IMR-90 (cell line): ENCODE measurements at regions not wholly inside any gene's neighbourhood (a gene's known extent, or its start where the extent isn't known, plus 50 kb on each side); places are given as distances from the start of the nearest gene placed in this dataset.

Experiments
- ATAC-seq: fragments of 200-7000 bp; cut with Tn5 transposase; 2 replicates; pipeline ENCODE4 v1.9.1; 2020; ENCODE audit warnings: low read depth, mild to moderate bottlenecking, moderate library complexity
- BruUV-seq: library from RNA; stranded (reverse); fragments of 400-500 nt; replicated peaks from 2 replicates; lab custom pipeline; 2021; lab: Mats Ljungman, UMichigan
- CTCF ChIA-PET: fragments of 300-600 bp; formaldehyde crosslinking; extraction: SDS; loops from one replicate; lab custom pipeline; 2021; ENCODE audit warnings: antibody characterized with exemption; lab: Yijun Ruan, JAX
- POLR2A ChIA-PET: fragments of 300-600 bp; sonication (Branson Sonifier 250); formaldehyde crosslinking; loops from one replicate; lab custom pipeline; 2022; ENCODE audit warnings: antibody characterized with exemption; ENCODE audit not compliant: unreplicated experiment; lab: Charles Lee
- DNase-seq: peaks from one replicate; pipeline ENCODE4 v3.0.0; 2013
- H2AFZ ChIP-seq: replicated peaks from 2 replicates; pipeline ENCODE3; 2013; ENCODE audit warnings: low read length, mild to moderate bottlenecking; ENCODE audit not compliant: poor library complexity
- H2AK5ac ChIP-seq: 2 replicates; pipeline ENCODE4 v1.6.1; 2013; ENCODE audit warnings: low read depth, low read length, inconsistent platforms
- H2AK9ac ChIP-seq: replicated peaks from 2 replicates; pipeline ENCODE3; 2013; ENCODE audit warnings: mild to moderate bottlenecking, low read depth, low read length, moderate library complexity; ENCODE audit not compliant: poor library complexity
- H2BK120ac ChIP-seq: 2 replicates; pipeline ENCODE4 v1.6.1; 2013; ENCODE audit warnings: low read depth, low read length, inconsistent platforms
- H2BK15ac ChIP-seq: 3 replicates; pipeline ENCODE4 v1.6.1; 2013; ENCODE audit warnings: low read depth, low read length, inconsistent platforms
- H2BK20ac ChIP-seq: 2 replicates; pipeline ENCODE4 v1.6.1; 2013; ENCODE audit warnings: low read depth, mild to moderate bottlenecking, inconsistent platforms, low read length, moderate library complexity
- H2BK5ac ChIP-seq: 2 replicates; pipeline ENCODE4 v1.6.1; 2013; ENCODE audit warnings: mild to moderate bottlenecking, low read depth, low read length, inconsistent platforms; ENCODE audit not compliant: poor library complexity, severe bottlenecking
- H3K14ac ChIP-seq: replicated peaks from 2 replicates; pipeline ENCODE4 v1.6.1; 2013; ENCODE audit warnings: low read depth, low read length, inconsistent platforms
- H3K18ac ChIP-seq: 2 replicates; pipeline ENCODE4 v1.6.1; 2013; ENCODE audit warnings: low read depth, low read length, control low read depth
- H3K23ac ChIP-seq: 2 replicates; pipeline ENCODE4 v1.6.1; 2013; ENCODE audit warnings: low read depth, low read length, inconsistent platforms
- H3K27ac ChIP-seq: 2 replicates; pipeline ENCODE4 v1.5.1; 2013; ENCODE audit warnings: mild to moderate bottlenecking, control low read depth, low read length; ENCODE audit not compliant: insufficient read depth
- H3K27me3 ChIP-seq: 2 replicates; pipeline ENCODE4 v1.6.1; 2013; ENCODE audit warnings: low read length; ENCODE audit not compliant: control insufficient read depth, insufficient read depth
- H3K36me3 ChIP-seq: 2 replicates; pipeline ENCODE4 v1.6.1; 2013; ENCODE audit warnings: low read length, mixed read lengths; ENCODE audit not compliant: control insufficient read depth, insufficient read depth
- H3K4ac ChIP-seq: 2 replicates; pipeline ENCODE4 v1.6.1; 2013; ENCODE audit warnings: low read depth, low read length, inconsistent platforms
- H3K4me1 ChIP-seq: 2 replicates; pipeline ENCODE4 v1.6.1; 2013; ENCODE audit warnings: low read length, mixed read lengths; ENCODE audit not compliant: control insufficient read depth, insufficient read depth
- H3K4me2 ChIP-seq: 2 replicates; pipeline ENCODE4 v1.6.1; 2013; ENCODE audit warnings: low read depth, mild to moderate bottlenecking, control low read depth, low read length, moderate library complexity
- H3K4me3 ChIP-seq: 2 replicates; pipeline ENCODE4 v1.5.1; 2013; ENCODE audit warnings: low read depth, mild to moderate bottlenecking, control low read depth, low read length, moderate library complexity; ENCODE audit not compliant: insufficient read depth
- H3K56ac ChIP-seq: 2 replicates; pipeline ENCODE4 v1.6.1; 2013; ENCODE audit warnings: low read length, inconsistent platforms; ENCODE audit not compliant: insufficient read depth; ENCODE audit errors: extremely low read depth
- H3K79me1 ChIP-seq, 2 experiments: 2 replicates each; pipeline ENCODE4 v1.6.1; 2013; ENCODE audit warnings: low read length in 2 of 2, inconsistent platforms in 1 of 2, low read depth in 1 of 2
- H3K9ac ChIP-seq: 2 replicates; pipeline ENCODE4 v1.6.1; 2013; ENCODE audit warnings: low read depth, low read length, control low read depth
- H3K9me1 ChIP-seq: 2 replicates; pipeline ENCODE4 v1.6.1; 2013; ENCODE audit warnings: low read length, inconsistent platforms; ENCODE audit not compliant: insufficient read depth
- H3K9me3 ChIP-seq: 2 replicates; pipeline ENCODE4 v1.6.1; 2013; ENCODE audit warnings: low read length; ENCODE audit not compliant: control insufficient read depth, insufficient read depth
- H4K20me1 ChIP-seq: 2 replicates; pipeline ENCODE4 v1.6.1; 2013; ENCODE audit warnings: low read length, inconsistent platforms; ENCODE audit not compliant: insufficient read depth
- H4K5ac ChIP-seq: 2 replicates; pipeline ENCODE4 v1.6.1; 2013; ENCODE audit warnings: mild to moderate bottlenecking, low read depth, low read length, control low read depth
- H4K8ac ChIP-seq, 2 experiments: 2 replicates each; pipeline ENCODE4 v1.6.1; 2013; ENCODE audit warnings: low read depth in 2 of 2, low read length in 2 of 2, control low read depth in 1 of 2, inconsistent platforms in 1 of 2
- H4K91ac ChIP-seq: 2 replicates; pipeline ENCODE4 v1.6.1; 2013; ENCODE audit warnings: low read depth, low read length, inconsistent platforms; ENCODE audit not compliant: insufficient read depth
- CEBPB ChIP-seq: IDR thresholded peaks from 2 replicates; pipeline ENCODE4 v1.6.1; 2012; ENCODE audit warnings: low read depth, low read length, improper control_type of control experiment
- ELK1 ChIP-seq: fragments of 150-350 bp; IDR thresholded peaks from 2 replicates; pipeline ENCODE4 v1.6.1; 2016; ENCODE audit warnings: low read depth, mild to moderate bottlenecking, low read length, moderate library complexity, borderline replicate concordance
- NFE2L2 ChIP-seq: fragments of 150-350 bp; IDR thresholded peaks from 2 replicates; pipeline ENCODE4 v1.6.1; 2016; ENCODE audit warnings: low read depth, mild to moderate bottlenecking, low read length
- RFX5 ChIP-seq: IDR thresholded peaks from 2 replicates; pipeline ENCODE4 v1.8.0; 2012; ENCODE audit warnings: low read depth, mild to moderate bottlenecking, low read length, moderate library complexity
- SMC3 ChIP-seq: fragments of 150-350 bp; IDR thresholded peaks from 2 replicates; pipeline ENCODE4 v1.6.1; 2016; ENCODE audit warnings: low read depth, mild to moderate bottlenecking, antibody characterized with exemption, low read length, moderate library complexity
- WGBS, 2 experiments: methylation state at CpG; one replicate each; pipeline versions ENCODE4 v1.1.5 to v1.1.7; 2013; ENCODE audit warnings: missing lambda C conversion rate in 2 of 2; ENCODE audit not compliant: insufficient read length in 1 of 2; ENCODE audit errors: extremely low coverage in 2 of 2; 5-methylcytosine and 5-hydroxymethylcytosine counted together
- dilution Hi-C: fragments of 300-500 bp; cut with HindIII; formaldehyde crosslinking; loops from one replicate; pipeline ENCODE4 v1.14.3; 2018; ENCODE audit warnings: low sequenced_read_pairs; ENCODE audit not compliant: unreplicated experiment
- in situ Hi-C: fragments of 300-500 bp; cut with MboI; formaldehyde crosslinking; loops from 3 replicates; pipeline ENCODE4 v1.14.3; 2019; ENCODE audit warnings: low sequenced_read_pairs, inconsistent platforms, mixed read lengths
- intact Hi-C: fragments of 100-400 bp; cut with micrococcal nuclease; formaldehyde crosslinking; loops from 2 replicates; pipeline ENCODE4 v1.10.0; 2022

- Histone ChIP-seq H2AK9ac (no peak overlapping the region), H2BK5ac (no peak overlapping the region), H2BK20ac (no peak overlapping the region), H3K27me3 (no peaks in the 10 kb centered on the region), H3K56ac (no peak overlapping the region), H4K5ac (no peak overlapping the region), H4K91ac (no peak overlapping the region), H3K9me1 (no peaks in the 10 kb centered on the region), H4K20me1 (no peaks in the 10 kb centered on the region), H3K79me1 (no peaks in the 10 kb centered on the region), H2BK120ac (no peak overlapping the region), H2AFZ (no peak overlapping the region), H3K4me1 (no peaks in the 10 kb centered on the region), H3K9me3 (no peaks in the 10 kb centered on the region), H3K4me3 (no peak overlapping the region), H3K4me2 (no peak overlapping the region), H2AK5ac (no peak overlapping the region), H2BK15ac (no peak overlapping the region), H4K8ac (no peak overlapping the region), H3K36me3 (no peaks in the 10 kb centered on the region), H3K4ac (no peak overlapping the region), H3K27ac (no peak overlapping the region), H3K18ac (no peak overlapping the region), H3K23ac (no peak overlapping the region), H3K14ac (no peak overlapping the region), H3K9ac (no peak overlapping the region)
- POLR2A ChIA-PET, result no interaction called here
- in situ Hi-C loops, result no loop called here
- TF ChIP-seq SMC3 (no peak), CEBPB (peak; percentile 73), RFX5 (no peak), NFE2L2 (no peak), ELK1 (no peak)
- no TSS peak for BruUV-seq
- dilution Hi-C loops, result no loop called here
- DNase-seq, result no peak
- intact Hi-C loops, result no loop called here
- ATAC-seq, result no peak
- WGBS, 2 experiments, result no CpG with 5 or more reads among the region's 1 CpG
- CTCF ChIA-PET, result no interaction called here
Observed at GRCh38 chr13:68584776-68585175, 1354.6 kb upstream of the PCDH9 start.
